B cell (primary cell): ENCODE measurements at regions not wholly inside any gene's neighbourhood (a gene's known extent, or its start where the extent isn't known, plus 50 kb on each side); places are given as distances from the start of the nearest gene placed in this dataset.

Experiments
- ATAC-seq: fragments of 200-7000 bp; cut with Tn5 transposase; one replicate; pipeline ENCODE4 v1.10.0; 2021; ENCODE audit warnings: low read depth, mild to moderate bottlenecking, moderate number of reproducible peaks, moderate library complexity
- CTCF ChIA-PET: fragments of 350-600 bp; sonication (Branson Sonifier 250); formaldehyde crosslinking; loops from one replicate; lab custom pipeline; 2021; ENCODE audit warnings: antibody characterized with exemption, inconsistent platforms; lab: Charles Lee
- POLR2A ChIA-PET: fragments of 350-600 bp; sonication (Branson Sonifier 250); formaldehyde crosslinking; loops from one replicate; lab custom pipeline; 2021; ENCODE audit warnings: antibody characterized with exemption; lab: Charles Lee
- DNase-seq: peaks from one replicate; pipeline ENCODE4 v3.0.0; 2013
- H2AFZ ChIP-seq: 2 replicates; pipeline ENCODE4 v1.6.1; 2012; ENCODE audit warnings: mild to moderate bottlenecking, low read depth, low read length; ENCODE audit not compliant: insufficient read depth, poor library complexity, severe bottlenecking
- H3K27ac ChIP-seq, 2 donors: 1 replicate in 1 of 2; 2 replicates in 1 of 2; pipeline ENCODE4 v1.5.1; 2012 to 2013; ENCODE audit warnings: low read length in 2 of 2, mild to moderate bottlenecking in 2 of 2, moderate library complexity in 1 of 2
- H3K27me3 ChIP-seq, 4 experiments: fragments of 200-600 bp in 1 of 4; sonication (generic) in 1 of 4; replicated peaks in 1 of 4; 1 replicate in 2 of 4; 2 replicates in 2 of 4; pipeline versions ENCODE4 v1.6.1 to v1.7.0; 2013 to 2016; ENCODE audit warnings: low read length in 3 of 4, mild to moderate bottlenecking in 2 of 4, mixed read lengths in 1 of 4, moderate library complexity in 1 of 4; ENCODE audit not compliant: insufficient read depth in 4 of 4, control insufficient read depth in 3 of 4; ENCODE audit errors: control extremely low read depth in 1 of 4
- H3K36me3 ChIP-seq, 2 experiments: replicated peaks in 1 of 2; 1 replicate in 1 of 2; 2 replicates in 1 of 2; pipeline versions ENCODE4 v1.6.1 to v1.7.1; 2013; ENCODE audit warnings: low read length in 1 of 2; ENCODE audit not compliant: insufficient read depth in 2 of 2, control insufficient read depth in 1 of 2; ENCODE audit errors: control extremely low read depth in 1 of 2, extremely low read depth in 1 of 2
- H3K4me1 ChIP-seq, 2 donors: fragments of 200-600 bp in 1 of 2; sonication (generic) in 1 of 2; 1 replicate in 1 of 2; 2 replicates in 1 of 2; pipeline versions ENCODE4 v1.5.1 to v1.6.1; 2013 to 2017; ENCODE audit warnings: low read length in 2 of 2; ENCODE audit not compliant: control insufficient read depth in 2 of 2, insufficient read depth in 2 of 2
- H3K4me2 ChIP-seq: replicated peaks from 2 replicates; pipeline ENCODE3; 2012; ENCODE audit warnings: mild to moderate bottlenecking, low read depth, low read length; ENCODE audit not compliant: poor library complexity, severe bottlenecking
- H3K4me3 ChIP-seq, 5 experiments: fragments of 200-600 bp in 1 of 5; sonication (generic) in 1 of 5; 1 replicate in 3 of 5; 2 replicates in 2 of 5; pipeline versions ENCODE4 v1.5.1 to v1.7.0; 2011 to 2016; ENCODE audit warnings: low read length in 4 of 5, mild to moderate bottlenecking in 4 of 5, low read depth in 2 of 5, control low read depth in 1 of 5, moderate library complexity in 1 of 5; ENCODE audit not compliant: insufficient read depth in 1 of 5; ENCODE audit errors: control extremely low read depth in 1 of 5, extremely low read depth in 1 of 5
- H3K79me2 ChIP-seq: fragments of 200-600 bp; sonication (generic); one replicate; pipeline ENCODE4 v1.6.0; 2016; ENCODE audit warnings: low read length; ENCODE audit not compliant: control insufficient read depth, insufficient read depth
- H3K9ac ChIP-seq: fragments of 200-600 bp; sonication (generic); 2 replicates; pipeline ENCODE4 v1.6.1; 2017; ENCODE audit warnings: mild to moderate bottlenecking, low read length, moderate library complexity
- H3K9me3 ChIP-seq, 3 donors: one replicate each; pipeline versions ENCODE4 v1.6.1 to v1.7.1; 2013; ENCODE audit warnings: low read length in 2 of 3; ENCODE audit not compliant: control insufficient read depth in 2 of 3, insufficient read depth in 1 of 3; ENCODE audit errors: control extremely low read depth in 1 of 3
- H4K20me1 ChIP-seq: 2 replicates; pipeline ENCODE4 v1.6.0; 2012; ENCODE audit warnings: mild to moderate bottlenecking, low read length; ENCODE audit not compliant: insufficient read depth, control insufficient read depth, poor library complexity, severe bottlenecking
- H3K27ac Mint-ChIP-seq: one replicate; pipeline ENCODE4 v1.8.0; 2021; ENCODE audit warnings: mixed read lengths
- H3K27me3 Mint-ChIP-seq: one replicate; pipeline ENCODE4 v1.8.0; 2021; ENCODE audit warnings: mixed read lengths
- H3K4me1 Mint-ChIP-seq: one replicate; pipeline ENCODE4 v1.8.0; 2021; ENCODE audit warnings: mixed read lengths
- H3K4me3 Mint-ChIP-seq: one replicate; pipeline ENCODE4 v1.8.0; 2021; ENCODE audit warnings: mixed read lengths
- H3K9me3 Mint-ChIP-seq: one replicate; pipeline ENCODE4 v1.8.0; 2022; ENCODE audit warnings: mixed read lengths; ENCODE audit not compliant: insufficient read depth
- EZH2 ChIP-seq: IDR thresholded peaks from 2 replicates; pipeline ENCODE4 v1.6.1; 2012; ENCODE audit warnings: borderline replicate concordance, low read depth, mild to moderate bottlenecking, moderate library complexity, low read length; ENCODE audit not compliant: insufficient read depth, poor library complexity, severe bottlenecking
- WGBS: methylation state at CpG from one replicate; pipeline ENCODE4 v1.1.5; 2013; ENCODE audit warnings: missing lambda C conversion rate; ENCODE audit not compliant: insufficient coverage; 5-methylcytosine and 5-hydroxymethylcytosine counted together
- intact Hi-C: fragments of 100-400 bp; cut with micrococcal nuclease; formaldehyde crosslinking; loops from one replicate; pipeline ENCODE4 v1.10.0; 2022
- TF ChIP-seq, protein P1 (sequence below): fragments of 200-600 bp; IDR thresholded peaks from one replicate; pipeline ENCODE4 v1.8.0; 2022; ENCODE audit warnings: antibody characterized with exemption, mild to moderate bottlenecking

DNA sequence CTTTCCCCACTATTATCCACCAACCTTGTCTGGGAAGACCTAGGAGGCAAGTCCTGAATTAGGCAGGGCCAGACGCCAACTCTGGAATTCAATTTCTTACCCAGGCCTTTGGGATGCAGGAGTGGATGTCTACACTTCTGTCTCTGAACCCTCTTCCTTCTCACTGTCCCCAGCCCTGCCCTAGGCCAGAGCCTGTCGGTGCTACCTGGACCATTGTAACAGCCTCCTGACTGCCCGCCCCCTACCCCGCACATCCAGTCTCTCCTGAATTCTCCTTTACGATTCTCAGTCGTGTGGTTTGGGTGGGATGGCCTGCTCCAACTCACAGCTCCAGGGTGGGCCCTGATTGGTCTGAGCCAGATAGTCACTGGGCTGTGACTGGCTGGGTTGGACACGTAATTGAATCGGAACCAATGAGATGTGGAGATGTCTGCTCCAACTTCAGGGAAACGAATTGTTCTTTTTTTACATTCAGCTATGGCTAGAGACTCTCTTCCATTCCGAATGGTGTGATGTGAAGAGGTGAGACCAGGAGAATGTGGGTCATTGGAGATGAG, 304.6 kb downstream of the PTPRU start:
- no peaks in the 10 kb centered on the region for H3K27me3 ChIP-seq
- POLR2A ChIA-PET, result no interaction called here
- ATAC-seq, result no peak

DNA sequence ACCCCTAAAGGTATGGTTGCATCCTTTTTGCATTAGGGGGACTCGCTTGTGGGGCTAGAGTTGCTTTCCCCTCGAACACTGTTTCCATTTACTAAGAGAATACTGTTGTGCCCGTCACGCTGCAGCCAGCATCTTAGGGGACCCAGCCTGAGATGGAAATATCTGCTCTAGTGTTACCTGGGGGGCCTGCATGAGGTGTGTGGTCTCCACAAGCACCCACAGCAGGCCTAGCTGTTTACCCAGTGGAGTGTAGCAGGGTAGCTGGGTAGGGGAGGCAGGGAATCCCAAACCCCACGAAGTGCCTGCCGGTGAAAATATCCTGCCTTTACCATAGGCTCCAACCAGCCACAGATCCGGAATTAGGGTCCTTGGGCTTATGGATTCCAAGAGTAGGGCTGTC, 303.6 kb downstream of the PTPRU start:
- DNase-seq, result no peak
- Histone ChIP-seq H3K79me2 (no peaks in the 10 kb centered on the region), H3K4me2 (no peak overlapping the region), H3K9me3 (peaks cover 0 to 11% (median 0%) of the 10 kb centered on the region in 3 donors), H3K9ac (no peak overlapping the region), H4K20me1 (no peaks in the 10 kb centered on the region), H3K4me3 (no peak overlapping the region), H3K27ac (no peak overlapping the region), H3K27me3 (no peaks in the 10 kb centered on the region), H3K4me1 (no peaks in the 10 kb centered on the region), H3K36me3 (no peaks in the 10 kb centered on the region), H2AFZ (no peak overlapping the region)
- 97% methylated on average over 3 of the region's 7 CpGs for WGBS
- Mint-ChIP-seq H3K4me1 (no peaks in the 10 kb centered on the region), H3K9me3 (peaks cover 5% of the 10 kb centered on the region), H3K27me3 (peaks cover 6% of the 10 kb centered on the region), H3K27ac (no peak overlapping the region), H3K4me3 (no peak overlapping the region)
- ChIA-PET POLR2A (no interaction called here), CTCF (no interaction called here)
- intact Hi-C loops, result no loop called here
- TF ChIP-seq, protein P1, sequence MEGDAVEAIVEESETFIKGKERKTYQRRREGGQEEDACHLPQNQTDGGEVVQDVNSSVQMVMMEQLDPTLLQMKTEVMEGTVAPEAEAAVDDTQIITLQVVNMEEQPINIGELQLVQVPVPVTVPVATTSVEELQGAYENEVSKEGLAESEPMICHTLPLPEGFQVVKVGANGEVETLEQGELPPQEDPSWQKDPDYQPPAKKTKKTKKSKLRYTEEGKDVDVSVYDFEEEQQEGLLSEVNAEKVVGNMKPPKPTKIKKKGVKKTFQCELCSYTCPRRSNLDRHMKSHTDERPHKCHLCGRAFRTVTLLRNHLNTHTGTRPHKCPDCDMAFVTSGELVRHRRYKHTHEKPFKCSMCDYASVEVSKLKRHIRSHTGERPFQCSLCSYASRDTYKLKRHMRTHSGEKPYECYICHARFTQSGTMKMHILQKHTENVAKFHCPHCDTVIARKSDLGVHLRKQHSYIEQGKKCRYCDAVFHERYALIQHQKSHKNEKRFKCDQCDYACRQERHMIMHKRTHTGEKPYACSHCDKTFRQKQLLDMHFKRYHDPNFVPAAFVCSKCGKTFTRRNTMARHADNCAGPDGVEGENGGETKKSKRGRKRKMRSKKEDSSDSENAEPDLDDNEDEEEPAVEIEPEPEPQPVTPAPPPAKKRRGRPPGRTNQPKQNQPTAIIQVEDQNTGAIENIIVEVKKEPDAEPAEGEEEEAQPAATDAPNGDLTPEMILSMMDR, result no peak
- no peak for TF ChIP-seq EZH2
- ATAC-seq, result no peak

More for the DNA sequence above, 304.6 kb downstream of the PTPRU start:
- H3K4me1 Mint-ChIP-seq, result no peaks in the 10 kb centered on the region
- Histone ChIP-seq H3K4me2 (no peak overlapping the region), H3K4me3 (no peak overlapping the region), H3K27ac (no peak overlapping the region), H2AFZ (no peak overlapping the region), H3K9ac (no peak overlapping the region), H3K79me2 (no peaks in the 10 kb centered on the region), H3K4me1 (no peaks in the 10 kb centered on the region), H3K9me3 (peaks cover 0 to 11% (median 0%) of the 10 kb centered on the region in 3 donors), H3K36me3 (no peaks in the 10 kb centered on the region), H4K20me1 (no peaks in the 10 kb centered on the region)
- CTCF ChIA-PET, result no interaction called here
- no peak overlapping the region for H3K4me3 Mint-ChIP-seq
- intact Hi-C loops, result no loop called here
- WGBS, result 92% methylated on average over 4 of the region's 10 CpGs
- peaks cover 5% of the 10 kb centered on the region for H3K9me3 Mint-ChIP-seq
- no peak for DNase-seq
- H3K27ac Mint-ChIP-seq, result no peak overlapping the region
- TF ChIP-seq EZH2, result no peak
- TF ChIP-seq, protein P1, result no peak
- peaks cover 6% of the 10 kb centered on the region for H3K27me3 Mint-ChIP-seq
